ENCODE measurements at regions not wholly inside any gene's neighbourhood (a gene's known extent, or its start where the extent isn't known, plus 50 kb on each side); places are given as distances from the start of the nearest gene placed in this dataset.

DNA sequence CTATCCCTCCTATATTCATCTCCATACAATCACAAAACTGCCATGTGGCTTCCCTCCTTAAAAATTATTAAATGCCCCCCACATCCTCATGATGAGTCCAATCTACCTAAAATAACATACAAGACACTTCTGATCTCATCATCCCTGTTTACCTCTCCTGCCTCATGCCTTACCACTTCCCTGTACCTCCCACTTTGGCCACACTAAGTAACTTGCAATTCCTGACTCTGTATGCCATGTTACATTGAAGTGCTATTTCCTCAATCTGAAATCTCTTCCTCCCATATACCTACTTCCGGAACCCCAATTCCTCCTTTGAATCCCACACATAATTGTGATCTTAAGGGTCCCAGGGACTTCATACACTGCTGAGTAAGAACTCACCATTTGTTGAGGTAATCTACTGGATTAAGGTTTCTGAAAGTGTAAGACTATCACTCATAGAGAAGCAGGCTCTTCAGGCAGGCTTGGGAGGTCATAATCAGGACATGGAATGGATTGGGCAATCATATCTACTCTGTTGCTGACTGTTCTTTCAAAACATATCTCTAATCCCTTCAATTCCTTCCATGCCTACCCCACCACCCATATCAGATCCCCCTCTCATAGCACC is 117.6 kb upstream of the PLEKHG7 start:
- no TSS peak for BruUV-seq (replicated peaks)
- ChIA-PET CTCF (no interaction called here), POLR2A (no interaction called here)
- ATAC-seq (no peak), DNase-seq (ENCODE audit: low read depth, low spot score) (no peak)
- intact Hi-C loops (cut with micrococcal nuclease; ENCODE audit: unreplicated experiment): no loop called here
- H3K9me3 ChIP-seq (ENCODE audit: control insufficient read depth, insufficient read depth, low read depth, low read length): no peaks in the 10 kb centered on the region
- in situ Hi-C loops (cut with HindIII; ENCODE audit: low pct_unique_long_range_greater_than_20kb, low sequenced_read_pairs): no loop called here
- H3K4me3 ChIP-seq (ENCODE audit: low read depth in 2 of 2, low read length in 2 of 2): no peak overlapping the region
- no peak overlapping the region for H3K27ac ChIP-seq (ENCODE audit: low read length)
- H3K4me1 ChIP-seq (ENCODE audit: control insufficient read depth, insufficient read depth, low read length): no peaks in the 10 kb centered on the region
- TF ChIP-seq SIN3A (IDR thresholded peaks at IDR 0.05; ENCODE audit: borderline replicate concordance, insufficient read depth, low read depth, low read length): no peak
- TF ChIP-seq, protein P1, sequence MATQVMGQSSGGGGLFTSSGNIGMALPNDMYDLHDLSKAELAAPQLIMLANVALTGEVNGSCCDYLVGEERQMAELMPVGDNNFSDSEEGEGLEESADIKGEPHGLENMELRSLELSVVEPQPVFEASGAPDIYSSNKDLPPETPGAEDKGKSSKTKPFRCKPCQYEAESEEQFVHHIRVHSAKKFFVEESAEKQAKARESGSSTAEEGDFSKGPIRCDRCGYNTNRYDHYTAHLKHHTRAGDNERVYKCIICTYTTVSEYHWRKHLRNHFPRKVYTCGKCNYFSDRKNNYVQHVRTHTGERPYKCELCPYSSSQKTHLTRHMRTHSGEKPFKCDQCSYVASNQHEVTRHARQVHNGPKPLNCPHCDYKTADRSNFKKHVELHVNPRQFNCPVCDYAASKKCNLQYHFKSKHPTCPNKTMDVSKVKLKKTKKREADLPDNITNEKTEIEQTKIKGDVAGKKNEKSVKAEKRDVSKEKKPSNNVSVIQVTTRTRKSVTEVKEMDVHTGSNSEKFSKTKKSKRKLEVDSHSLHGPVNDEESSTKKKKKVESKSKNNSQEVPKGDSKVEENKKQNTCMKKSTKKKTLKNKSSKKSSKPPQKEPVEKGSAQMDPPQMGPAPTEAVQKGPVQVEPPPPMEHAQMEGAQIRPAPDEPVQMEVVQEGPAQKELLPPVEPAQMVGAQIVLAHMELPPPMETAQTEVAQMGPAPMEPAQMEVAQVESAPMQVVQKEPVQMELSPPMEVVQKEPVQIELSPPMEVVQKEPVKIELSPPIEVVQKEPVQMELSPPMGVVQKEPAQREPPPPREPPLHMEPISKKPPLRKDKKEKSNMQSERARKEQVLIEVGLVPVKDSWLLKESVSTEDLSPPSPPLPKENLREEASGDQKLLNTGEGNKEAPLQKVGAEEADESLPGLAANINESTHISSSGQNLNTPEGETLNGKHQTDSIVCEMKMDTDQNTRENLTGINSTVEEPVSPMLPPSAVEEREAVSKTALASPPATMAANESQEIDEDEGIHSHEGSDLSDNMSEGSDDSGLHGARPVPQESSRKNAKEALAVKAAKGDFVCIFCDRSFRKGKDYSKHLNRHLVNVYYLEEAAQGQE (IDR thresholded peaks at IDR 0.05; ENCODE audit: insufficient read depth in 1 of 2, low read depth in 2 of 2, low read length in 1 of 2): no peak
- TF ChIP-seq TCF7L2 (IDR thresholded peaks at IDR 0.05; ENCODE audit: low read depth, low read length): no peak
- TF ChIP-seq, protein P2, sequence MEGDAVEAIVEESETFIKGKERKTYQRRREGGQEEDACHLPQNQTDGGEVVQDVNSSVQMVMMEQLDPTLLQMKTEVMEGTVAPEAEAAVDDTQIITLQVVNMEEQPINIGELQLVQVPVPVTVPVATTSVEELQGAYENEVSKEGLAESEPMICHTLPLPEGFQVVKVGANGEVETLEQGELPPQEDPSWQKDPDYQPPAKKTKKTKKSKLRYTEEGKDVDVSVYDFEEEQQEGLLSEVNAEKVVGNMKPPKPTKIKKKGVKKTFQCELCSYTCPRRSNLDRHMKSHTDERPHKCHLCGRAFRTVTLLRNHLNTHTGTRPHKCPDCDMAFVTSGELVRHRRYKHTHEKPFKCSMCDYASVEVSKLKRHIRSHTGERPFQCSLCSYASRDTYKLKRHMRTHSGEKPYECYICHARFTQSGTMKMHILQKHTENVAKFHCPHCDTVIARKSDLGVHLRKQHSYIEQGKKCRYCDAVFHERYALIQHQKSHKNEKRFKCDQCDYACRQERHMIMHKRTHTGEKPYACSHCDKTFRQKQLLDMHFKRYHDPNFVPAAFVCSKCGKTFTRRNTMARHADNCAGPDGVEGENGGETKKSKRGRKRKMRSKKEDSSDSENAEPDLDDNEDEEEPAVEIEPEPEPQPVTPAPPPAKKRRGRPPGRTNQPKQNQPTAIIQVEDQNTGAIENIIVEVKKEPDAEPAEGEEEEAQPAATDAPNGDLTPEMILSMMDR (IDR thresholded peaks at IDR 0.05): no peak
- no peak for TF ChIP-seq POLR2AphosphoS5 (IDR thresholded peaks at IDR 0.05; ENCODE audit: low read depth, low read length)
- H3K36me3 ChIP-seq (ENCODE audit: control insufficient read depth, insufficient read depth, low read length): no peaks in the 10 kb centered on the region
- H3K27me3 ChIP-seq (ENCODE audit: control insufficient read depth, insufficient read depth, low read length): no peaks in the 10 kb centered on the region

DNA sequence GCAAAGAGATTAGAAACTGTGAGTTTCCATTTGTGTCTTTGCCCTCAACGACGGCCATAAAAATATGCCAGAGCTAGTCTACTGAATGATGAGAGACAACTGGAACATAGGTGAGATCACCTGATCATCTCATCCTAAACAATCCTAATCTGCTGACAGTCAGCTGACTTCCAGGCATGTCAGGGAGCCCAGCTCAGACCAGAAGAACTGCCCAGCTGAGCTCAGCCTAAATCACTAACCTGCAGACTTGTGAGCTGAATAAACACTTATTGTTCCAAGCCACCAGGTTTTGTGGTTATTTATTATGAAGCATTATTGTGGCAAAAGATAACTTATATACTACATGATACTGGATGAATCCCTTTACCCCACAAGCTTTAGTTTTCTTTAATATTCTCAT is 118.9 kb upstream of the PLEKHG7 start:
- ChIA-PET CTCF (no interaction called here), POLR2A (no interaction called here)
- BruUV-seq (replicated peaks): no TSS peak
- H3K9me3 ChIP-seq (ENCODE audit: control insufficient read depth, insufficient read depth, low read depth, low read length): no peaks in the 10 kb centered on the region
- intact Hi-C loops (cut with micrococcal nuclease; ENCODE audit: unreplicated experiment) (no loop called here), in situ Hi-C loops (cut with HindIII; ENCODE audit: low pct_unique_long_range_greater_than_20kb, low sequenced_read_pairs) (no loop called here)
- TF ChIP-seq TCF7L2 (IDR thresholded peaks at IDR 0.05; ENCODE audit: low read depth, low read length): no peak
- TF ChIP-seq, protein P1 (IDR thresholded peaks at IDR 0.05; ENCODE audit: insufficient read depth in 1 of 2, low read depth in 2 of 2, low read length in 1 of 2): no peak
- no peak overlapping the region for H3K27ac ChIP-seq (ENCODE audit: low read length)
- no peaks in the 10 kb centered on the region for H3K36me3 ChIP-seq (ENCODE audit: control insufficient read depth, insufficient read depth, low read length)
- H3K4me1 ChIP-seq (ENCODE audit: control insufficient read depth, insufficient read depth, low read length): no peaks in the 10 kb centered on the region
- ATAC-seq (no peak), DNase-seq (ENCODE audit: low read depth, low spot score) (no peak)
- no peak overlapping the region for H3K4me3 ChIP-seq (ENCODE audit: low read depth in 2 of 2, low read length in 2 of 2)
- no peaks in the 10 kb centered on the region for H3K27me3 ChIP-seq (ENCODE audit: control insufficient read depth, insufficient read depth, low read length)
